GM21526 (cell line): ENCODE measurements at regions not wholly inside any gene's neighbourhood (a gene's known extent, or its start where the extent isn't known, plus 50 kb on each side); places are given as distances from the start of the nearest gene placed in this dataset.

Experiments
- ATAC-seq: cut with Tn5 transposase; IDR thresholded peaks from one replicate; pipeline ENCODE4 v1.9.1; 2021; ENCODE audit warnings: moderate library complexity; ENCODE audit not compliant: unreplicated experiment, low FRiP score

DNA sequence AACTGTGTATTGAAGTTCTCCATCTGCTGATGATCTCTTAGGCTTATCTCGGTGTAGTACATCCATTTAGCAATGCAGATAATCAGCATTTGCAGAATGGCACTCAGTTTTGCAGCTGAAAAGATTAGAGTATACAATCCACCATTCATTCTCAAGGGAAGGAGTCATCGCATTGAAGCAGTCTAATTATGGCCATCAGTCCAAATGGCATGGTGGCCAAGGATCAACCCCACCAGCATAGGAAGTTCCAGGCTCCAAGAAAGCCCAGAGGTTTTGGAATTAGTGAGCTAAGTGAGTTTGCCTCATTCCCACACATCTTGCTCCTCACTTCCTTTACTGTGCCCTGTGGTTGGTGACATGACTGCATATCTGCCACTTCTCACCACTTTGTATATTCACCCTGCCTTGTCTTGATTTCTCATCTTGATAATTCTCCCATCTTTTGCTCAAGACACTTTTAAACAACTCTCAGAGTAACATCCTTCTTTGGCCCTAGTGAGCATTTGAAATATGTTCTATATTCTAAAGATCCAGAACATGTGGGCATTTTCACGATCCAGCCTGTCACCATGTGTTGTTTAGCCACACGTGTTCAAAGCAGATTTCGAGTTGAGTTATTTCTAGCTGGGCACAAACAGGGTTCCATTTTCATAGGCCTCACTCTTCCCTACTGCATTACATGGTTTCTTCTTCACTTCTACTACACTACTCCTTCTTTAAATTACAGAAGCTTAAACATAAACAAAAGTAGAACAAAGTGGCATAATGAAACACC, 1119.8 kb downstream of the TSN start:
- ATAC-seq = no peak

DNA sequence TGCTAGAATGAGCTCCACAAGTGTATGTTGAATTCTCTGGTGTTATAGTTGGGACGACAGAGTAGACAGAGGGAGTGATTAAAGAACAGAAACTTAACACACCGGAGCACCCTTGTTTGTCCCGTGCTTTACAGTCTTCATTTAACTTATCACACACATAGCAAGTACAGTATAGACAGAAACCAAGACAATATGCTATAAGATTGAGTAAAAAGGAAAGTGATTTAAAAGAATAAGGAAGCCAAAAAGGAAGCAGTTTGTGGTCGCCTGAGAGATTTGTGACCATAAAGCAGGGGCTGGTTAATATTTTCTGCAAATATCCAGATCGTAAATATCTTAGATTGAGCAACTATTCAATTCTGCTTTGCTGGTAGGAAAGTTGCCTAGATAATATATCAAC, 1128.4 kb downstream of the TSN start:
- ATAC-seq = no peak

DNA sequence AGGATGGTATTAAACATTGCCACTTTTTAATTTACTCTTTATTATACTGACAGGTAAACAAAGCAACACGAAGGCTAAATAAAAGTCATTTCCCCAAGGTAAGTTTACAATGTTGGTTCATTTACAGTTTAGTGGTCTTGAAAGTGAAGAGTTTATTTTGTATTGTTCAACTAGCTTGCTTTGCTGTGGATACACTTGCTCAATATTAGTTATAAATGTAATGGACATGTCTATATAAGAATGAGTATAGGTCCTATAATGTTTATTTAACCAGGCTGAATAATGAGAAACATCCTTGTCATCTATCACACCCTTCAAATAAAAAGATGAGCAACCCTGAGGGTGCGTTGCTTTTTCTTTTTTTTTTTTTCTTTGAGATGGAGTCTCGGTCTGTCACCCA, 1129.4 kb downstream of the TSN start:
- ATAC-seq = no peak

DNA sequence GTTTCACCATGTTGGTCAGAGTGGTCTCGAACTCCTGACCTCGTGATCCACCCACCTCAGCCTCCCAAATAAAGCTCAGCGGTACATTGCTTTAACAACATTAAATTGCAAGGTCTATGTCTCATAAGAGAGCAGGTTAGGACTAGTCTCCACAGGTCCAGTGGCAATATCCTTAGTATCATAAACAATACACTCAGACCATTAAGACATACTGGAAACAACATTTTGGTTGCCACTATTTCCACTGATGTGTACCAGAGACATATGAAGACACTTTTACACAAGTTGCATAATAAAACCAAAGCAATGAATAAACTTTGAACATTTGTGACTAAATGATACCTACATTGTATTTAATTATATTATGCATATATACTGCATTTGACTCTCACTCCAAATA, 1130.0 kb downstream of the TSN start:
- no peak for ATAC-seq

DNA sequence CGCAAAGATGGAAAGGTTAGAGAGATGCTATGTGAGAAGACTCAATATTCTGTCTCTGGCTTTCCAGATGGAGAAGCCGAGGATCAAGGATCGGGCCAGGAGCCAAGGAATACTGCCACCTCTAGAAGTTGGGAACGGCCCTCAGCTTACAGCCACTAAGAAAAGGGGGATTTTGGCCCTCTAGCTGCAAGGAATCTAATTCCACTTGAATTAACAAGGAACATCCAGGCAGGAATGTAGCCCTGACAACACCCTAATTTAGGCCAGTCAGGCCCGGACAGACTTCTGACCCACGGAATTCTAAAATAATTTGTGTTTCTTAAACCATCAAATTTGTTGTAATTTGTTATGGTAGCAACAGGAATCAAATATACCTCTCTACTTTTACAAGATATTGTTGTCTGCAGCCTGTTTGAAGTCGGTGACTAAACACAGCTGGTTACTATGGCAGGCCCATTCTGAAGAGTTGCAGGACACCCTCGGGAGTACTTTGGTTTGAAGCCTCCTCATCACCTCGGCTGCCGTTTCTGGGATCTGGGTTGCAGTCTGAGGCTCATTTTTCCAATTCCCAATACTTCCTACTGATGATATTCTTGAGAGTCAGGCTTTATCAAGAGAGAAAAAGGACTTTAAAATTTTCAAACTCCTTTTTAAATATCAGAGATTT, 1131.2 kb downstream of the TSN start:
- no peak for ATAC-seq

DNA sequence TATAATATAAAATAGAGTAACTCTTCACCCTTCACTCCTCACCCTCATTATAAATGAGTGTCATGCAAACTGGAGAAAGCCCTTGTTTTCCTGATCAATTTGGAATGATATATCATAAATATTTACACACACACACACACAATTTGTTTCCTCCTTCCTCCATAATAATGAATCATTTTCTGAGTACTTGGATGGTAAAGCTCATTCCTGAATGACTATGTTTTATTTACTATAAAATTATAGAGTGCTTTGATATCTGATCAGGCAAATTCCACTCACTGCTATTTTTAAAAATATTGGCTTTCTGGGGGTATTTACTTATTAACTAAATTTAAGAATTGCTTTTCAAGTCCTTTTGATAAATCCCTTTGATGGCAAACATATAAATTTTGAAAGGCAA, 1125.5 kb upstream of the CNTNAP5 start:
- ATAC-seq = no peak

DNA sequence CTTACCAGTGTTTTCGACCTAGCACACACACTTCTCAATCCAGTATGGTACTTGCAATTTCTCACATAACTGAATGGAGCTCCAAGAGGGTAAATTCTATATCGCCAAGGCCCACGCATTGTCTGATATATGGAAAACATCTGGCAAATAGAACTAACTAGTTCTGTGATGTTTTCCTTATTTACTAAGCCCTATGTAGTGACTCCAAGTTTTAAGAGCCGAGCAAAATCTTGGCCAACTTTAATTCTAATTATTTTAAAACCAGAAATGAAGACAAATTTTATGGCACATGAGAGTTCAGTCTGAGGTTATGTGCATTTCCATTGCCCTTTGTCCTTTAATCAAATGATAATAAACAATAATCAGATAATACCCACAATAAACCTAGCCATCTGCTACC, 1119.7 kb upstream of the CNTNAP5 start:
- no peak for ATAC-seq

DNA sequence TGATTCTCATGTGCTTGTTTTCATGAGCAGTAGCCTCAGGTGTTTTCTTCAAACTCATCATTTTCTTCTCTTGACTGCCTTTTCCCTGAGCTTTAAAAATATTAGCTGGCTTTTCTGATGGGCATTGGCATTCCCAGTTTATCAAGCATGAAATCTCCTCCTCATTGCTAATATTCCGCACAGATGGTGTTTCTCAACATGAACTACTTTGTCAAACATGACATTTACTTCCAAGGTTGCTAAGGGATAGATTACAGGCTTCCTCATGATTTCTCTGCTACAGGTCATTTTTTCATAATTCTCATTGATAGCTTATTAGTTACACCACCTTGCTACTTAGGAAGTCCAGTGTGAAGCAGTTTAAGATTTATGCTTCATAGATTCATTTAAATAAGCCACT, 1116.9 kb upstream of the CNTNAP5 start:
- ATAC-seq = no peak

DNA sequence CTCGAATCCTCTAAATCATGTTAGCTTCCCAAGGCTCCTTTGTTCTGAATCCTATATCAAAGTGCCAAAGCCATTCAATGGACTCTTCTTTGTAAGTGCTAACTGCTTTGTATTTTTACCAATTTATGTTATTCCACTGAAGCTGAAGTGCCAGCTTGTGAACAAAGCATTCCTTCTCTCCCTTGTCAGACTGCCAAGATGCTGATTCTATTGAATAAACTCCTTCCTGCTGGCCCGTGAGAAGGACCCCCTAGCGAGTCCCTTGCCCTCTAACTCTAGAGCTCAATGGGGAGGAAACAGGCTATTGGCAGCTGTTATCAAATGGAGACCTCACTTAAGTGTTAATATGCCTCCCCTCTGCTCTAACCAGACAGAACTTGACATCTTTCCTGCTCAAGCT, 1097.9 kb upstream of the CNTNAP5 start:
- ATAC-seq = no peak

DNA sequence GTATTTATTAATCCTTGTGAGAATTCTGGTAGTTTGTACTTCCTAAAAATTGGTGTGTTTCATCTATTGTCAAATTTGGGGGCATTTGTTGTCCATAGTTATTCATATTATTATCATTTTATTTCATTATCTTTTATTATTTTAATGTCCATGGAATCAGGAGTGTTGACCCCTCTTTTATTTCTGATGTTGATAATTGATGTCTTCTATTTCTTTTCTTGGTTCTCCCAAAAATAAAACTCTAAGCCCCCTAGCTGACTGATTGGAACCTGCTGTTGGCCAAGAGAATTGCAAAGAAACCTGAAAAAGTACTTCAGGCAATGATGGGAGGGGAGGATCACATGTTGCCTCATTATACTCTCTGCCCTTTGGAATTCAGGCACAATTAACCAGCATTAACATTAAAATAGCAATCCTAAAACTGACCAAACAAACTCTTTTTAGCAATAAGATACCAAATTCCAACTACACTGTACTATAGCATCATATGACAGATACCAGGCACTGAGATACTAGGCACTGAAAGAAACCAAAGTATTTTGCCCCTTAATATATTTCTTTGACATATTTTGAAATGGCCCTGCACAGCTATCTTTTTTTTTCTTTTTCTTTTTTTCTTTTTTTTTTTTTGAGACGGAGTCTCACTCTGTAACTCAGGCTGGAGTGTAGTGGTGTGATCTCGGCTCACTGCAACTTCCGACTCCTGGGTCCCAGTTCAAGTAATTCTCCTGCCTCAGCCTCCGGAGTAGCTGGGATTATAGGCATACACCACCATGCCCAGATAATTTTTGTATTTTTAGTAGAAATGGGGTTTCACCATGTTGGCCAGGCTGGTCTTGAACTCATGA, 1097.2 kb upstream of the CNTNAP5 start:
- no peak for ATAC-seq

DNA sequence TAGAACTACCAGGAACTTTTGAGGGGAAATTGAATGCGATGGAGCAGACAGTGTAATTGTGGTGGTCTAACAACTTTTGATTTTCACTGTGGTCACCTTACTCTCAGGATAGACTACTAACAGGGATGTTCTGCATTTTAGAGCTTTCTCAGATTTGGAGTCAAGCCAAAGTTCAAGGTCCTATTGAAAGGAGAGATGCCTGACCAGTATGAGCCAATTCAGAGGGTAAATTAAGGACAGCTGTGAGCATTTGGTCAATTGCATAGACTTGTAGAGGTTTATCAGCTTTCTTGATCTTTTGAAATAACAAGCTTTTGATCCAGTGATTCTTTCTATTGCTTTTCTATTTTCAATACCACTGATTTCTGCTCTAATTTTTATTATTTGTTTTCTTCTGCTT, 1095.7 kb upstream of the CNTNAP5 start:
- no peak for ATAC-seq

DNA sequence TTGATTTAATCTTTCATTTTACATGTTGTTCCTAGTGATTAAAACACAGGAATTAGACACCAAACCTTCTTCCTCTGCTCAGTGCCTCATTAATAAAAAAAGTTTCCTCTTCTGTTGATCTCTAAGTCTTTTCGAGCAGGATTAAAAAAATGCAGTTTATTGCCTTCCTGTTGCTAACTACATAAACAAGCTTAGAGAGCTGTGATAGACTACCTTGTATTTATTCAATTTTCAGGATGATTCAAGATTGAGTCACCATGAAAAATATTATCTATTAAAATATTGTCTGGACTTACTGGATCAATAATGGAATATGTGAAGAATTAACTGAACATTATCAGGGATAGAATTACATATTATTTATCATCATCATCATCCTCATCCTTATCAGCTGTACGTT, 1089.6 kb upstream of the CNTNAP5 start:
- ATAC-seq = no peak

DNA sequence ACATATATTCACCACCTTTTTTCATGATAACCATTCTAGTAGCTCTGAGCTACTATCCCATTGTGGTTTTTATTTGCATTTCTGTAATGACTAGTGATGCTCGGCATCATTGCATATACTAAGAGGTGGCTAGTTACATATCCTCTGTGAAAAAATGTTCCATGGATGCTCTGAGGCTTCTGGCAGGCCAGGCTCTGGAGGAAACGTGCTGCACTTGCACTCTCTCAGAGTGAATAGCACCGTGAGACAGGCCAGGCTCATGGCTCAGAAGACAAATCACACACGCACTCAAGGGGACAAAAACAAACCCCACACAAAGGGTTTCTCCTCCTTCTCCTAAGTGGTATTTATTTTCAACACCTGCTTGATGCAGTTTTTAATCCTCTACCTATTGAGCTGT, 1085.3 kb upstream of the CNTNAP5 start:
- ATAC-seq = no peak

DNA sequence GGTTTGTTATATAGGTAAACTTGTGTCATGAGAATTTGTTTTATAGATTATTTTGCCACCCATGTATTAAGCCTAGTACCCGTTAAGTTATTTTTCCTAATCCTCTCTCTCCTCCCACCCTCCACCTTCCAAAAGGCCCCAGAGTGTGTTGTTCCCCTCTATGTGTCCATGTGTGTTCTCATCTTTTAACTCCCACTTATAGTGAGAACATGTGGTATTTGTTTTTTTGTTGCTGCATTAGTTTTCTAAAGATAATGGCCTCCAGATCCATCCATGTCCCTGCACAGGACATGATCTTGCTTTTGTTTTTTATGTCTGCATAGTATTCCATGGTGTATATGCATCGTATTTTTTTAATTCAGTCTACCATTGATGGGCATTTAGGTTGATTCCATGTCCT, 1075.6 kb upstream of the CNTNAP5 start:
- no peak for ATAC-seq

DNA sequence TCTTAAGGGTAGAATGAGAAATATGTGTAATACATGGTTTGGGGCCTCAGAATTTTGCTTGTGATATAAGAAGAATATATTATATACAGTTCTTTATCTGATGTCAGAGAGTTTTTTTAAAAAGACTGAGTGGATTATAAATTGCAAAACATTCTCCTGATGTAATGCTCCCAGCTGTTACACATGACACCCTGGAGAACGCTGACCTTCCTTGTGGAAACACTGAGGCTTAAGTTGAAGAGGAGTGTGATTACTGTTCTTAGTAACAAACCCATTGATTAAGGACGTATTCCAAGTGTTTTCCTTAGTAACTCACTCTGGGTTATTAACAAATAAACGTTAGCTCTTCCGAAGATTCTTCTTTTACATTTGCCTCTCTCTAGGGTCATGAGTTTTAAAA, 1069.3 kb upstream of the CNTNAP5 start:
- no peak for ATAC-seq

DNA sequence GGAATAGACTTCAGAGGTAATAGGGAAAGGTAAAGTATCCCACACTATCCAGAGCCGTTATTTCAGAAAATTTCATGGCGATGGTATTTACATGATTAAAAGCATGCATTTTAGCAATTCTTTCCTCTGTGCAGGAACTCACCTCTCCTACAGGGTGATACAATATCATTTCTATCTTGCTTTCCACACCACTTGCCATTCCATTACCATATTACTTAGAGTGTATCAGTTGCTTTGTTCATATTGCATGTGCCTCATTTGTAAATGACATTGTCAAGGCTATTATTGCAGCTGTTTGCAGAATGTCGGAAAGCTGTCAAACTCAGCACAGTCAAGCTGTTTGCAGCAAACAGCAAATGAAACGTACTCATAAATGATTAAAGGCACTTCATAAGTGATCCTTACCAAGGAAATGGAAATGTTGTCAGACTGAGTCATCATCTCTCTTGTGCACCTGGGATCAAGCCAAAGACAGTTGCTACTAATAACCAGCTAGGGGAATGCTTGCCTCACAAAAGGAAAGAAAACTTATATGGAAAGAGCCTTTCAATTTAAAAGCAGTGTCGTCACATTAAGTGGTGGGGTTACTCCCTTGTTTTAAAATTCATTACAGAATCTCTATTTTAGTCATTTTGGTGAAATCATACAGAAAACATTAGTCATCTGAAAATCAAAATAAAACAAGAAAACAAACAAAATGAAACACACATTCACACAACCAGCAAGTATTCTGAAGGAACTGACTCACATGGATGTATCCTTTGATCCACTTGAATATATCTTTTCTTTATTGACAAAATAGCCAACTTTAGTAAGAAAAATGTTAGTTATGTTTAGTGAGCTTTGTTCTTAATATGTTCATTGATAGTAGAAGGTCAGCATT, 1064.1 kb upstream of the CNTNAP5 start:
- no peak for ATAC-seq

DNA sequence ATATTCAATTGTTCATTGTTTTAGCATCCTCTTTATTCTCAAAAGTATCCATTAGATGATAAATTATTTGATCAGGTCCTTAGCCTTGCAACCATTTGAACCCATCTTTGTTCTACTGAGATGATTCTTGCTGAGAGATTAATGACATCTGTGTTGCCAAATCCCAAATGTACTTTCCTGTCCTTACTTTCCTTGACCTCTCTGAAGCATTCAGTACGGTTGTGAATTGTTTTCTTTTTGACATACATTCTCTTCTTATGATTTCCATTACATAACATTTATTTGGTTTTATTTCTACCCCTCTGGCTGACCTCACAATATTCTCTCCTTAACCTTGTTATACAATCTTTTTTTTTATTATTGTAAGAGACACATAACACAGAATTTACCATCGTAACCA, 1058.6 kb upstream of the CNTNAP5 start:
- ATAC-seq = no peak

DNA sequence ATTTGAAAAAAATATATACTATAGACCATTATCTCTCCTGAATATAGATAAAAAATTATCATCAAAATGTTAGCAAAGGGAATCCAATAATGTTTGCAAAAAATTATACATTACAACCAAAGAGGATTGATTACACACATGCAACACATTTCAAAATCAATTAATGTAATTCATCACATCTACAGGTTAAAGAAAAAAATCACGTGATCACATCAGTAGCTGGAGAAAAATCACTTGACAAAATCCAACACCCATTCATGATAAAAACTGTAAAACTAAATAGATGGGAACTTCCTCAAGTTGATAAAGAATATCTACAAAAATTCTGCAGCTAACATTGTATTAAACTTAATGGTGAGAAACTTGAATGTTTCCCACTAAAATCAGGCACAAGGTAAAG, 1047.5 kb upstream of the CNTNAP5 start:
- ATAC-seq = no peak

DNA sequence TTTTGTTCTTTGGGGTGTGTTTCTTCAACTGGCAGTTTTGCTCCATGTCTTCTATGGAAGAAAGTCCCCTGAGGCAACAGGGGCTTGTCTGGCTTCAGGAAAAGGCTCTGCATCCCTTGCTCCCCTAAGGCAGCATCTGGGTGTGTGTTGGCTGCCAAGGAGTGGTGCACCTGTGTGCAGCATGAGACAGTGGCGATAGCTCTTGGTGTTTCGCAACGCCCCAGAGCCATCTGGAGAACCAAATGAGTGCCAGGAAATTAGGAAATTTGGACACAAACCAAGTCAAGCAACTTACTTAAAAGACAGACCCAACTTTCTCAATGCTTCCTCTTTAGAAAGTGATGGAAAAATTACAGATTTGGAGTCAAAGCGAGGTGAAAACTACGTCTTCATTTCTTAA, 1044.4 kb upstream of the CNTNAP5 start:
- no peak for ATAC-seq

DNA sequence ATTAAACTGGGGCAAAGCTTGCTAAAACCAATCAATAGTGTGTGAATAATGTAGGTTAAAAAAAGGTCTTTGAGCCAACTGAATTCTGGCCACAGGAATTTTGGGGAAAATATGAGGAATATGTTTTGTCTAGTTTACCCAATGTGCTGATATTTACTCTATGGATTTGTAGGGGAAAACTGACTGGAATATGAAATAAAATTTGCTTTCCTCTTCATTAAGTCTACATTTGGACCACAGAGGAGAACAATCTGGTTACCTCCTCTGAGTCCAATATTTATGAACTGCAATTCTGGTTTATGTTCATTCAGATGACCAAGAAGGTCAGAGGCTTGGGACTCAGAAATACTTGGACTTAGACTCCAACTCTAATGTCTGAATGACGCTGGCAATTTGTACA, 1042.2 kb upstream of the CNTNAP5 start:
- ATAC-seq = no peak
